Ovary (tissue), 3 donors: ENCODE measurements at regions not wholly inside any gene's neighbourhood (a gene's known extent, or its start where the extent isn't known, plus 50 kb on each side); places are given as distances from the start of the nearest gene placed in this dataset.

ENCODE experiments used
- POLR2A ChIP-seq: fragments of 450-650 bp; IDR thresholded peaks from one replicate; pipeline ENCODE4 v1.6.1; 2017; ENCODE audit warnings: antibody characterized with exemption, mild to moderate bottlenecking, moderate library complexity
- TF ChIP-seq, protein P1 (sequence below), 3 donors: fragments of 450-650 bp in 2 of 3; fragments of 200-600 bp in 1 of 3; IDR thresholded peaks; one replicate each; pipeline versions ENCODE4 v1.5.1 to v1.8.0; 2016 to 2022; ENCODE audit warnings: antibody characterized with exemption in 3 of 3, mild to moderate bottlenecking in 1 of 3
- donor health status: DM: no; HTN: no; CAD: no.

DNA sequence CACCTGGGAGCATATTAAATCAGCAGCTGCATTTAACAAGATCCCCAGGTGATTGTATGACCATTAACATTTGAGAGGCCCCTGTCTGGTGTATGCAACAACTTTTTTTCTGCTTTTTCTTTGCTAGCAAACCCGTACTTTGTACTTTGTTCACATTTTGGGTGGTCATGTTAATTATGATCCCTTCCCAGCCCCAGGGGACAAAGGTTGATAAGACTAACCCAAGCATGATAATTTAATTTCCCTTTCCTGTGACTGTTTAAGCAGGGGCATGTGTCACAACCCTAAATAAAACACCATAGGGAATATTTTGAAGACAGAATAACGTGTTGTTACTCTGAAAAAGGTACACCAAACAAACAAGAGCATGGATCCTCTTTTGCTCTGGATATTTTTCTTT, 332.0 kb downstream of the PCDH18 start:
- TF ChIP-seq, protein P1, sequence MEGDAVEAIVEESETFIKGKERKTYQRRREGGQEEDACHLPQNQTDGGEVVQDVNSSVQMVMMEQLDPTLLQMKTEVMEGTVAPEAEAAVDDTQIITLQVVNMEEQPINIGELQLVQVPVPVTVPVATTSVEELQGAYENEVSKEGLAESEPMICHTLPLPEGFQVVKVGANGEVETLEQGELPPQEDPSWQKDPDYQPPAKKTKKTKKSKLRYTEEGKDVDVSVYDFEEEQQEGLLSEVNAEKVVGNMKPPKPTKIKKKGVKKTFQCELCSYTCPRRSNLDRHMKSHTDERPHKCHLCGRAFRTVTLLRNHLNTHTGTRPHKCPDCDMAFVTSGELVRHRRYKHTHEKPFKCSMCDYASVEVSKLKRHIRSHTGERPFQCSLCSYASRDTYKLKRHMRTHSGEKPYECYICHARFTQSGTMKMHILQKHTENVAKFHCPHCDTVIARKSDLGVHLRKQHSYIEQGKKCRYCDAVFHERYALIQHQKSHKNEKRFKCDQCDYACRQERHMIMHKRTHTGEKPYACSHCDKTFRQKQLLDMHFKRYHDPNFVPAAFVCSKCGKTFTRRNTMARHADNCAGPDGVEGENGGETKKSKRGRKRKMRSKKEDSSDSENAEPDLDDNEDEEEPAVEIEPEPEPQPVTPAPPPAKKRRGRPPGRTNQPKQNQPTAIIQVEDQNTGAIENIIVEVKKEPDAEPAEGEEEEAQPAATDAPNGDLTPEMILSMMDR (IDR thresholded peaks at IDR 0.05), result no peak
- no peak for TF ChIP-seq POLR2A
